NB4 (cell line): ENCODE measurements at regions not wholly inside any gene's neighbourhood (a gene's known extent, or its start where the extent isn't known, plus 50 kb on each side); places are given as distances from the start of the nearest gene placed in this dataset.

Experiments used
- CTCF ChIP-seq: IDR thresholded peaks from one replicate; pipeline ENCODE4 v1.5.1; 2012; ENCODE audit warnings: low read depth, low read length
- MYC ChIP-seq: IDR thresholded peaks from 2 replicates; pipeline ENCODE4 v1.6.1; 2011; ENCODE audit warnings: low read depth, low read length
- POLR2A ChIP-seq: IDR thresholded peaks from 2 replicates; pipeline ENCODE4 v1.6.1; 2011; ENCODE audit warnings: mild to moderate bottlenecking; ENCODE audit not compliant: insufficient read length; ENCODE audit errors: extremely low read depth
- TF ChIP-seq, protein P1 (sequence below): IDR thresholded peaks from 2 replicates; pipeline ENCODE4 v1.6.1; 2011; ENCODE audit warnings: low read depth, low read length

DNA sequence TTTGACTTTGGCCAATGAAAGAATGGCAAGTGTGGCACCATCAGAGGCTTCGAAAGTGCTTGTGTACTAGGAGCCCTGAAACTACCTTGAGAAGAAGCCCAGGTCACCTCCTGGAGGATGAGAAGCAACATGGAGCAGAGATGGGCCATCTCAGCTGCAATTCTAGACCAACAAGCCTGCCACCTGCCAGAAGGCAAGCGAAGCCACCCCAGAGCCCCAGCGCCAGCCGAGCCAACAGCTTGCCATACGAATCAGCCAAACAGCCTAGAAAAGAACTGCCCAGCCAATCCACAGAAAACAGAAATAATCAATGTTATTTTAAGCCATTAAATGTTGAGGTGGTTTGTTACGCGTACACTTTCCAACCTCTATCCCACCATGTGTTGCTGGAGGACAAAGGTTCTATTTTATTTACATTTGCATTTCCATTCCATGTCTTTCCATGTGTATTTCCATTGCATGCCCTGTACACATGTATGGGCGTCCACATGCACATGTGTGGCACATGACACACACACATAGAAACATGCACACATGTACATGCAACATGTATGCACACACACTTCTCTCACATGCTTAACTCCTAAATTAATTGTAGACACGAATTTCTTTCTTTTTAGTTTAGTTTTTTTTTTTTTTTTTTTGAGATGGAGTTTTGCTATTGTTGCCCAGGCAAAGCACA, 144.3 kb upstream of the TNRC6C start:
- no peak for TF ChIP-seq CTCF
- no peak for TF ChIP-seq MYC
- TF ChIP-seq, protein P1, sequence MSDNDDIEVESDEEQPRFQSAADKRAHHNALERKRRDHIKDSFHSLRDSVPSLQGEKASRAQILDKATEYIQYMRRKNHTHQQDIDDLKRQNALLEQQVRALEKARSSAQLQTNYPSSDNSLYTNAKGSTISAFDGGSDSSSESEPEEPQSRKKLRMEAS, result no peak
- TF ChIP-seq POLR2A, result no peak
